ENCODE measurements at regions not wholly inside any gene's neighbourhood (a gene's known extent, or its start where the extent isn't known, plus 50 kb on each side); places are given as distances from the start of the nearest gene placed in this dataset.
A peak's percentile ranks its signal among the peaks of the same experiment; 100 is the strongest.

GRCh38 chr10:121669028-121669374, 70.8 kb upstream of the FGFR2 start:
- DNase-seq (ENCODE audit: low read depth): no peak
- no peak for TF ChIP-seq CTCF (conservative IDR thresholded peaks at IDR 0.05; ENCODE audit: low read depth, low read length)
- H3K4me3 ChIP-seq (ENCODE audit: low read length): no peak overlapping the region

GRCh38 chr10:121668314-121669027, 70.2 kb upstream of the FGFR2 start:
- DNase-seq (ENCODE audit: low read depth): no peak
- TF ChIP-seq CTCF (conservative IDR thresholded peaks at IDR 0.05; ENCODE audit: low read depth, low read length): no peak
- no peak overlapping the region for H3K4me3 ChIP-seq (ENCODE audit: low read length)

- no peak for TF ChIP-seq CTCF (conservative IDR thresholded peaks at IDR 0.05; ENCODE audit: low read depth, low read length)
- H3K4me3 ChIP-seq (ENCODE audit: low read length): no peak overlapping the region
- DNase-seq (ENCODE audit: low read depth): no peak
These were observed 69.7 kb upstream of the FGFR2 start for GRCh38 chr10:121667948-121668313.

GRCh38 chr10:121665809-121666208, 67.6 kb upstream of the FGFR2 start:
- no peak for TF ChIP-seq CTCF (conservative IDR thresholded peaks at IDR 0.05; ENCODE audit: low read depth, low read length)
- no peak for DNase-seq (ENCODE audit: low read depth)

GRCh38 chr10:121664671-121665070, 66.4 kb upstream of the FGFR2 start:
- no peak for TF ChIP-seq CTCF (conservative IDR thresholded peaks at IDR 0.05; ENCODE audit: low read depth, low read length)
- no peak for DNase-seq (ENCODE audit: low read depth)
- no peak overlapping the region for H3K4me3 ChIP-seq (ENCODE audit: low read length)

More at GRCh38 chr10:121665809-121666208, 67.6 kb upstream of the FGFR2 start:
- no peak overlapping the region for H3K4me3 ChIP-seq (ENCODE audit: low read length)

GRCh38 chr10:121662945-121663917, 65.0 kb upstream of the FGFR2 start:
- no peak for DNase-seq (ENCODE audit: low read depth)
- TF ChIP-seq CTCF (conservative IDR thresholded peaks at IDR 0.05; ENCODE audit: low read depth, low read length): peak; percentile 60
- no peak overlapping the region for H3K4me3 ChIP-seq (ENCODE audit: low read length)

Data from retinal pigment epithelial cell (primary cell).